Endodermal cell (in vitro differentiated cells): ENCODE measurements at regions not wholly inside any gene's neighbourhood (a gene's known extent, or its start where the extent isn't known, plus 50 kb on each side); places are given as distances from the start of the nearest gene placed in this dataset.

ENCODE experiments used
- DNase-seq: peaks from one replicate; pipeline ENCODE4 v3.0.0-alpha.2; 2017
- H3K27ac ChIP-seq: 2 replicates; pipeline ENCODE4 v1.5.1; 2013; ENCODE audit warnings: mild to moderate bottlenecking, low read depth, low read length, moderate library complexity
- H3K27me3 ChIP-seq: 2 replicates; pipeline ENCODE4 v1.6.1; 2013; ENCODE audit warnings: mild to moderate bottlenecking, low read length, moderate library complexity; ENCODE audit not compliant: insufficient read depth, control insufficient read depth, poor library complexity, severe bottlenecking
- H3K36me3 ChIP-seq: 2 replicates; pipeline ENCODE4 v1.7.0; 2013; ENCODE audit warnings: mild to moderate bottlenecking, low read length, moderate library complexity; ENCODE audit not compliant: control insufficient read depth, insufficient read depth
- H3K4me1 ChIP-seq: one replicate; pipeline ENCODE4 v1.7.0; 2013; ENCODE audit warnings: low read length; ENCODE audit not compliant: control insufficient read depth, insufficient read depth
- H3K4me3 ChIP-seq: 2 replicates; pipeline ENCODE4 v1.5.1; 2013; ENCODE audit warnings: mild to moderate bottlenecking, low read length, moderate library complexity
- H3K9ac ChIP-seq: 2 replicates; pipeline ENCODE4 v1.6.1; 2013; ENCODE audit warnings: mild to moderate bottlenecking, low read length, moderate library complexity; ENCODE audit not compliant: poor library complexity, severe bottlenecking; ENCODE audit errors: extremely low read depth
- H3K9me3 ChIP-seq: 2 replicates; pipeline ENCODE4 v1.6.1; 2013; ENCODE audit warnings: mild to moderate bottlenecking, low read length, moderate library complexity; ENCODE audit not compliant: control insufficient read depth
- H3K27ac Mint-ChIP-seq: 2 replicates; pipeline ENCODE4 v1.8.0; 2020; ENCODE audit warnings: mixed read lengths
- H3K27me3 Mint-ChIP-seq: 2 replicates; pipeline ENCODE4 v1.8.0; 2021; ENCODE audit warnings: mild to moderate bottlenecking, mixed read lengths; ENCODE audit not compliant: insufficient read depth
- H3K36me3 Mint-ChIP-seq: 2 replicates; pipeline ENCODE4 v1.8.0; 2020; ENCODE audit warnings: low read depth, mixed read lengths
- H3K4me1 Mint-ChIP-seq: 2 replicates; pipeline ENCODE4 v1.8.0; 2020; ENCODE audit warnings: mixed read lengths
- H3K4me3 Mint-ChIP-seq: 2 replicates; pipeline ENCODE4 v1.8.0; 2020; ENCODE audit warnings: mild to moderate bottlenecking, moderate library complexity, mixed read lengths
- H3K9me3 Mint-ChIP-seq: 2 replicates; pipeline ENCODE4 v1.8.0; 2020; ENCODE audit warnings: mild to moderate bottlenecking, mixed read lengths
- WGBS, 2 experiments: methylation state at CpG; one replicate each; pipeline versions ENCODE4 v1.1.5 to v1.1.7; 2013; ENCODE audit warnings: missing lambda C conversion rate in 2 of 2, mixed read lengths in 1 of 2; ENCODE audit not compliant: insufficient coverage in 1 of 2, insufficient read length in 1 of 2; 5-methylcytosine and 5-hydroxymethylcytosine counted together
- TF ChIP-seq, protein P1 (sequence below): fragments of 200-600 bp; sonication (generic); conservative IDR thresholded peaks from 2 replicates; pipeline ENCODE4 v1.5.0; 2021; ENCODE audit warnings: antibody characterized with exemption, mild to moderate bottlenecking

DNA sequence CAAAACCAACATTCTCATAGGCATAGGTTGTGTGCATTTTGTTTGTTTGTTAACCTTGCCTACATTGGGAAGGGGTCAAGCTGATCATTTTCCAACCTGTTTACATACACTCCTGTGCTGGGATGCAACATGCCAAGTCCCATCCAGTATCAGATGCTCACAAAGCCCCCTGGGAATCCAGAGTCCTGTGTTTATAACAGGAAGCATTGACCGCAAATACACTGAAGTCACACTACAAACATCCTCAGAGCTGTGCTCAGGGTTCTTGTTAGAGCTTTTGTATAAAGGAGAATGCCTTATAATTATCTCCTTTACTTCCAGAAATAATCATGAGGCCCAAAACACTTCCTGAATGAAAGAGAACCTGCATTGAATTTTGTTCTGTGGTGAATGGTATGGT, 488.7 kb upstream of the TCF4 start:
- no peaks in the 10 kb centered on the region for H3K4me1 Mint-ChIP-seq
- no peaks in the 10 kb centered on the region for H3K9me3 Mint-ChIP-seq
- no peak overlapping the region for H3K4me3 Mint-ChIP-seq
- H3K27me3 ChIP-seq, result no peaks in the 10 kb centered on the region
- H3K36me3 ChIP-seq, result no peaks in the 10 kb centered on the region
- DNase-seq, result no peak
- H3K27ac Mint-ChIP-seq, result no peak overlapping the region
- H3K9ac ChIP-seq, result no peak overlapping the region
- no peak overlapping the region for H3K27ac ChIP-seq
- no peaks in the 10 kb centered on the region for H3K36me3 Mint-ChIP-seq
- 100% methylated on average over 1 of the region's 1 CpG; no CpG with 5 or more reads in 1 of the 2 experiments for WGBS, 2 experiments
- TF ChIP-seq, protein P1, sequence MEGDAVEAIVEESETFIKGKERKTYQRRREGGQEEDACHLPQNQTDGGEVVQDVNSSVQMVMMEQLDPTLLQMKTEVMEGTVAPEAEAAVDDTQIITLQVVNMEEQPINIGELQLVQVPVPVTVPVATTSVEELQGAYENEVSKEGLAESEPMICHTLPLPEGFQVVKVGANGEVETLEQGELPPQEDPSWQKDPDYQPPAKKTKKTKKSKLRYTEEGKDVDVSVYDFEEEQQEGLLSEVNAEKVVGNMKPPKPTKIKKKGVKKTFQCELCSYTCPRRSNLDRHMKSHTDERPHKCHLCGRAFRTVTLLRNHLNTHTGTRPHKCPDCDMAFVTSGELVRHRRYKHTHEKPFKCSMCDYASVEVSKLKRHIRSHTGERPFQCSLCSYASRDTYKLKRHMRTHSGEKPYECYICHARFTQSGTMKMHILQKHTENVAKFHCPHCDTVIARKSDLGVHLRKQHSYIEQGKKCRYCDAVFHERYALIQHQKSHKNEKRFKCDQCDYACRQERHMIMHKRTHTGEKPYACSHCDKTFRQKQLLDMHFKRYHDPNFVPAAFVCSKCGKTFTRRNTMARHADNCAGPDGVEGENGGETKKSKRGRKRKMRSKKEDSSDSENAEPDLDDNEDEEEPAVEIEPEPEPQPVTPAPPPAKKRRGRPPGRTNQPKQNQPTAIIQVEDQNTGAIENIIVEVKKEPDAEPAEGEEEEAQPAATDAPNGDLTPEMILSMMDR, result no peak
- no peaks in the 10 kb centered on the region for H3K9me3 ChIP-seq
- H3K4me3 ChIP-seq, result no peak overlapping the region
- H3K27me3 Mint-ChIP-seq, result no peaks in the 10 kb centered on the region
- H3K4me1 ChIP-seq, result no peaks in the 10 kb centered on the region

DNA sequence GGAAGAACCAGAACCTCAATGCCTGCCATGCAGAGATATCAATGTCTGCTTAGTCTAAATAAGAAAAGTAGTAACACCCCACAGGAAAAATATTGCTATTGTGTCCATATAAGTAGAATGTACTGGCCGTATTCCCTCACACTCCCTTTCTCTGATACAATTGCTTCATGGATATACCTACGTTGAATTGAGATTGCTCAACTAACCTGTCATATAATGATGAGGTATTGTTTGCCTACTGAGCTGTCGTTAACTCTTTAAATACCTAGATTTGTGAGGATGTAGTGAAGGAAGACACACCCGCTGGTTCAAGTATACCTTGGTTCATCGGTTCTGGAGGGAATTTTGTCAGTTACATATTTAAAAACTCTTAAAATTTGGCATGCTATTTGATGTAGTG, 480.7 kb upstream of the TCF4 start:
- H3K36me3 Mint-ChIP-seq, result no peaks in the 10 kb centered on the region
- no peaks in the 10 kb centered on the region for H3K9me3 Mint-ChIP-seq
- Histone ChIP-seq H3K27me3 (no peaks in the 10 kb centered on the region), H3K4me1 (no peaks in the 10 kb centered on the region), H3K9me3 (peaks cover 6% of the 10 kb centered on the region), H3K27ac (no peak overlapping the region), H3K36me3 (no peaks in the 10 kb centered on the region), H3K4me3 (no peak overlapping the region), H3K9ac (no peak overlapping the region)
- H3K27ac Mint-ChIP-seq, result no peak overlapping the region
- 93 to 100% methylated on average over 2 to 5 of the region's 5 CpGs for WGBS, 2 experiments
- no peak overlapping the region for H3K4me3 Mint-ChIP-seq
- H3K27me3 Mint-ChIP-seq, result no peaks in the 10 kb centered on the region
- H3K4me1 Mint-ChIP-seq, result no peaks in the 10 kb centered on the region
- no peak for DNase-seq
- TF ChIP-seq, protein P1, result no peak

DNA sequence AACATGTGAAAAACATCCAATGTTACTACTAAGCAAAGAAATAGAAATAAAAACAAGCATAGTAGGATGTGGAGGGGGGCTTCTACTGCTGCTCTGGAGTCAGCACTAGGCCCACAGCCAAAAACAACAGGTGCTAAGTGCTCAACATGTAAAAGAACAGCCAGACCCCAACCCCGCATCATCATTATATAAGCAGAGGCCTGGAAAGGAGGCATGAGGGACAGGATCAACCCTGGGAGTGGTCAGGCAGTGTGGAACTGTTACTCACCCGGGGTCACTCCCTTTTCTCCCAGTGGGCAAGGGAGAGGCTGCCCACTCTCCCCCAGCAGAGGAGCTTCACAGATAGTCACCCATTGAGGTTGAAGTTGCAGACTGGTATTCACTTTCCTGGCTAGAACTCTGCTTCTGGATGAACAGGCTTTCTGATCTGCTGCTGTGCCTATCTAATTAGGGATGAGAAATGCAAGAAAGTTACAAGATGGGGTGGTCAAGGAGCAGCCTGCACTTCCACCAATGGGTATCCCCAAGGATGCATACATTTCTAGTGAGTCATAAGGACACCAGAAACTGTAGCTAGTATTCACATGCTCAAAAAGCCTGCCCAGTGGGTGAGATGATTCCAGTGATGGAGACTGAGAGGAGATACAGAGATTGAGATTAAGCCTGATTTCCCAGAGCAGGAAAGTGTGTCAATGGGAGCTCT, 480.1 kb upstream of the TCF4 start:
- peaks cover 6% of the 10 kb centered on the region for H3K9me3 ChIP-seq

More for the DNA sequence above, 480.1 kb upstream of the TCF4 start:
- Histone ChIP-seq H3K4me1 (no peaks in the 10 kb centered on the region), H3K9ac (no peak overlapping the region), H3K27me3 (no peaks in the 10 kb centered on the region), H3K36me3 (no peaks in the 10 kb centered on the region), H3K27ac (no peak overlapping the region), H3K4me3 (no peak overlapping the region)
- no peaks in the 10 kb centered on the region for H3K36me3 Mint-ChIP-seq
- TF ChIP-seq, protein P1, result no peak
- H3K27me3 Mint-ChIP-seq, result no peaks in the 10 kb centered on the region
- no peak overlapping the region for H3K4me3 Mint-ChIP-seq
- no peak overlapping the region for H3K27ac Mint-ChIP-seq
- no peak for DNase-seq
- no peaks in the 10 kb centered on the region for H3K9me3 Mint-ChIP-seq
- 91 to 100% methylated on average over 1 to 2 of the region's 2 CpGs for WGBS, 2 experiments
- no peaks in the 10 kb centered on the region for H3K4me1 Mint-ChIP-seq
